ENCODE measurements at regions not wholly inside any gene's neighbourhood (a gene's known extent, or its start where the extent isn't known, plus 50 kb on each side); places are given as distances from the start of the nearest gene placed in this dataset.
"Not testable (repeated sequence)": the region's sequence is repeated elsewhere in the genome, so short reads cannot be mapped to it uniquely, and the experiment has no call there.

DNA sequence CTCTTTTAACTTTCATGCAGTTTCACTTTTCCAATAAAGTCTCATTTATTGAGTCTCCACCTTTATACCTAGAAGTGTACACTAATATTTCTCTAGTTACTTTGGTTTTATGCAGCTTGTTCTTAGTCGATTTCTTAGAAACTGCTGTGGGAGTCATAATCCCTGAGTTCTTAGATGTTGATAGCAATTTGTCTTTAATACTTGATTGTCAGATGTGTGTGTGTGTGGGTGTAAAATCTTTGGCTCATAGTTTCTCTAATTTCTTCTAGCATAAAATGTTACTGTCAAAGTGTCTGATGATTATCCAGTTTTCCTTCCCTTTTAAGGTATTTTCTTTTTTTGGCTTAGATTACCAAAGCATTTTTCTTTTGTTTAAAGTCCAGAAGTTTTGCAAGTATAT is 473.8 kb upstream of the PTCHD4 start:
- no peak for DNase-seq

DNA sequence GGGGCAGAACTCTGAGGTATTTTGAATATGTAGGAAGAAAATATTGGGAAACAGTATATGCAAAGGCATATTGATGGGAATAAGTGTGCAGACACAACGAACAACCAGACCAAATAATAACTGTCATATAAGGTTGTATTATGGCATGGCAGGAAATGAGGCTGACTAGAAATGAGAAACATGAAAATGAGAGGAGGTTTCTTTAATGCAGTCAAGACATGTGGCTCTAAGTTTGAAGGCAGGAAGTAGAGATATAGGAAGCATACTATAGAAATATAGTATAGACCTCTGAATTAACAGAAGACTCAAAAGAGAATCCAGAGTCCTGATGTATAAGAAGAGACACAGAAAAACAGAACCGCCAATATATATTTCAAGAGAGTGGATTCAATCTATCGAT is 459.7 kb upstream of the PTCHD4 start:
- DNase-seq = no peak

- DNase-seq = no peak
Measured at GRCh38 chr6:48568856-48569255, 457.9 kb upstream of the PTCHD4 start.

DNA sequence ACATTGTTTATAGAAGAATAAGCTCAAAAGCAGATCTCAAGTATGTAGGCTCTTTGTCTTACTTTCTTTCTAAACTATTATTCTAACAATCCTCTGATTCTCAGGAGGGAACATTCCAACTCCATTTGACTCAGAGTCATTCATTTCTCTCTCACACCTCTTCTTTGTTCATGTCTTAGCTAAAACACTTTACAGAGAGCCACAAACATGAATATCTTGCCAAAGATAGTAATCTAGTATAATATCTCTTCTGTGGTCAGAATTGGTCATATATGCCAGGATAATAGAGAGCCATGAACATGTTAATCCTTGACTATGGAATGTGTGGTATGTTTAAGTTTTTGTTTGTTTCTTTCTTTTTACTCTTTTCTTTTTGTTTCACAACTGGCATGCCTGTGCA is 456.0 kb upstream of the PTCHD4 start:
- DNase-seq = peak; percentile 27

DNA sequence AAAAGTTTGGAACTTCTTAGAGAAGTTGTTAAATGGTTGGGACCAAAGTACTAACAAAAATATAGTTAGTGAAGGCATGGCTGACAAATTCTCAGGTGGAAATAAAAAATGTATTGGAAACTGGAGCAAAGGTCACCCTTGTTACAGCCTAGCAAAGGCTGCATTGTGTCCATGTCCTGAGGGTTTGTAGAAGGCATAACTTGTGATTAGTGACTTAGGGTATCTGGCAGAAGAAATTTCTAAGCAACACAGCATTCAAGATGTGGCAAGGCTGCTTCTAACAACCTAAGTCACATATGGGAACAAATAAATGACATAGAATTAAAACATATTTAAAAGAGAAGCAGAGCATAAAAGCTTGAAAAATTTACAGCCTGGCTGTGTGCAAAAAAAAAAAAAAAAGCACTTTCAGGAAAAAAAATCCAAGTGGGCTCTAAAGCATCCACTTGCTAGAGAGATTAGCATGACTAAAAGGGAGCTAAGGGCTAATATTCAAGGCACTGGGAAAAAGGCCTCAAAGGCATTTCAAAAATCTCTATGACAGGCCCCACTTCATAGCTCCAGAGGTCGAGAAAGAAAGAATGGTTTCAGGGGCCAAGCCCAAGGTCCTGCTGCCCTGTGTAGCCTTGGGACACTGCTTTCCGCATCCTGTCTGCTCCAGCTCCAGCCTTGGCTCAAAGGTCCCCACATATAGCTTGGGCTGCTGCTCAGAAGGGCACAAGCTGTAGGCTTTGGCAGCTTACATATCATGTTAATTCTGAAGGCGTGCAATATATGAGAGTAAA is 453.2 kb upstream of the PTCHD4 start:
- no peak for DNase-seq

- no peak for DNase-seq
Measured at GRCh38 chr6:48563433-48563832, 452.4 kb upstream of the PTCHD4 start.

- DNase-seq = peak; percentile 31
Measured at GRCh38 chr6:48560408-48560807, 449.4 kb upstream of the PTCHD4 start.

GRCh38 chr6:48553467-48554189 is 442.6 kb upstream of the PTCHD4 start:
- no peak for DNase-seq

GRCh38 chr6:48552905-48553304 is 441.9 kb upstream of the PTCHD4 start:
- DNase-seq = no peak

- no peak for DNase-seq
Measured at GRCh38 chr6:48550603-48551002, 439.6 kb upstream of the PTCHD4 start.

GRCh38 chr6:48542191-48542590 is 431.2 kb upstream of the PTCHD4 start:
- DNase-seq = peak; percentile 3

GRCh38 chr6:48541649-48542048 is 430.7 kb upstream of the PTCHD4 start:
- no peak for DNase-seq

DNA sequence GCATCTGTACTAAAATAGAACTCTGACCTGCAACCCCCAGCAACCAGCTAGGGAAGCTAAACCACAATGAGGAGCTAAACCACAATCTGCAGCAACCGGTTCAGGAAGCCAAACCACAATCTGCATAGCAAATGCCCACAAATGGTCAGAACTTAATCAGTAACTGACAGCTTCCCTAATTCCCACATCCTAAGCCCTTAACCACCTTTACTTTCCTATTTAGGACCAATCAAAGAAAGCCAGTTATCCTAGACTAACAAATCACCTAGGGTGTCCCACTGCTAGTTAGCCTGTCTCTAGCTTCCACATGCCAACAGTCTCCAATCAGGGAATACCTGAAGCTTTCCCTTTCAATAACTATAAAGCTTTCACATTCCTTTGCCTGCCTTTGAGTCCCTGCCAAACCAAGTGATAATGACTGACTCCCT is 424.6 kb upstream of the PTCHD4 start:
- peak; percentile 65 for DNase-seq

DNA sequence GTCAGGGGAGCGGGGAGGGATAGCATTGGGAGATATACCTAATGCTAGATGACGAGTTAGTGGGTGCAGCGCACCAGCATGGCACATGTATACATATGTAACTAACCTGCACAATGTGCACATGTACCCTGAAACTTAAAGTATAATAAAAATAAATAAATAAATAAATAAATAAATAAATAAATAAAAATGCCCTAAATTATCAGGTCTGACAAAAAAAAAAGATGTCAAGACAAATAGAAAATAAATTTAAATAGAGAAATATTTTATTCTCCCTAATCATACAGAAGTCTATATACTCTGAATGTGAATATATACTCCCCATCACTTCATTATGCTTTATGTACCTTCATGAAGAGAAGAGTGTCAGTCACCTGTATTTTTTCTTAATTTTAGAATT is 420.0 kb upstream of the PTCHD4 start:
- DNase-seq = not testable (repeated sequence)

GRCh38 chr6:48525849-48526248 is 414.9 kb upstream of the PTCHD4 start:
- DNase-seq = no peak

DNA sequence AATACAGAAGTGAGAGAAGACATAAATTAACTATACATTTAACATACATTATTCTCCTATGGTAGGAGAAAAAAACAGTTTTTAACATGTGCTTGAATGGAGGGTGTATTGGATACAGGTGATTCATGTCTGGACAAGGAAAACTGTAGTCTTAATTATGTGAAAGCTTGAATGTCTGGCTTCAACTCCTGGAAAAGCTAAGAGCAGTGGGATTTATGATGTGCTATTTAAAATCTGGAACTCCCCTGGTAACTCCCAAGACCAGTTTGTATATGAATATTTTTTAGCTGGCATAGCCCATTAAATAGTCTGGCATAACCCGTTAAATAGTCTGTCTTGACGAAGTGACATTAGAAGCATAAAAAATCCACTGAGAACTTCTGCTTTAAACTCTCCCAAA is 410.0 kb upstream of the PTCHD4 start:
- DNase-seq = no peak

DNA sequence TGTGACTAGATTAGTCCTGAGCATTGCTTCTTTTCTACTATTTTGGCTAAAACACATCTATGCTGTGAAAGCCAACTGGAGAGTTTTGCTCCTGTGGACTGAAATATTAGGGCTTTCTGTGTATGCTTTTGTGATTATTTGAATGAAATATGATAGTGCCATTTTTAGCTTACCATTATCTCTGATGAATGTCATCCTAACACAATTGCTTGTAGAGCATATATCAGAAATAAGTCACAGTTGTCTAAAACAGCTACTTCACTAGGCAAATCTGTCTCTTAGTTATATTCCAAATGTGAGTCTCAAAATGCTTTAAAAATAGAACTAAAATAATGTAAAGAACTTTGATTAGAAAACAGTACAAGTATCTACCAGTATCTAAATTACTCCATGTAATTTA is 401.4 kb upstream of the PTCHD4 start:
- no peak for DNase-seq

- no peak for DNase-seq
Measured at GRCh38 chr6:48511378-48511777, 400.4 kb upstream of the PTCHD4 start.

DNA sequence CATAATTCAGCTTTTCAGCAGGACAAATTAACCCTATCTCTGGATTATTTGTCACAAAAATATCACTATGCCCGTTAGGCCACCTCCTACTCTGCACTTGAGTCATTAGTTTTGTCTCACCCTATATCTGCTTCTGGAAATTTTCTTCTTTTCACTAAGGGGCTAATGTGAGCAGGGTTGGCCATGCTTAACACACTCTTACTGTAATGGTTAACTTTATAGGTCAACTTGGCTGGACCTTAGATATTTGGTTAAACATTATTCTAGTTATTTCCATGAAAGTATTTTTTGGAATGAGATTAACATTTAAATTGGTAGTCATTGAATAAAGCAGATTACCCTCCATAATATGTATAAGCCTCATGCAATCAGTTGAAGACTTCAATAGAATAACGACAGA is 394.6 kb upstream of the PTCHD4 start:
- no peak for DNase-seq

- DNase-seq = not testable (repeated sequence)
Measured at GRCh38 chr6:48493432-48493831, 382.4 kb upstream of the PTCHD4 start.

- DNase-seq = no peak
Measured at GRCh38 chr6:48490658-48491057, 379.7 kb upstream of the PTCHD4 start.

DNA sequence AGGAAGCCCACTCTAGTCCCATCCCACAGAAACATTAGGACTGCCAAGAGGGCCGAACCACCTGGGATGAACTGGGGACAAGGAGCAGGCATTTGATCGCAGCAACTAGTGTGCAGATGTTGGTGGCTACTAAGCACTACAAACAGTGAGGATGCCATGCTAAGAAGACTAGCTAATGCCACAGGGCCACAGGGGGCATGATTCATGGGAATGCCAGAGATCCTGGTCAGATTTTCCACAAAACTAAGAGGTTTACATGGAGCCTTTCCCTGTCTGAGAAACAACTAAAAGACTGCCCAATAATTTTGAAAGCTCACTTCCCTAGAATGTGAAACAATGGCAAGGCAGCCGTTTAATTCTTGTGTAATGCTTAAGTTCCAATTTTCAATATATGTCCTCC is 375.9 kb upstream of the PTCHD4 start:
- no peak for DNase-seq

- no peak for DNase-seq
Measured at GRCh38 chr6:48486373-48486772, 375.4 kb upstream of the PTCHD4 start.

GRCh38 chr6:48476257-48476656 is 365.3 kb upstream of the PTCHD4 start:
- DNase-seq = peak; percentile 14

DNA sequence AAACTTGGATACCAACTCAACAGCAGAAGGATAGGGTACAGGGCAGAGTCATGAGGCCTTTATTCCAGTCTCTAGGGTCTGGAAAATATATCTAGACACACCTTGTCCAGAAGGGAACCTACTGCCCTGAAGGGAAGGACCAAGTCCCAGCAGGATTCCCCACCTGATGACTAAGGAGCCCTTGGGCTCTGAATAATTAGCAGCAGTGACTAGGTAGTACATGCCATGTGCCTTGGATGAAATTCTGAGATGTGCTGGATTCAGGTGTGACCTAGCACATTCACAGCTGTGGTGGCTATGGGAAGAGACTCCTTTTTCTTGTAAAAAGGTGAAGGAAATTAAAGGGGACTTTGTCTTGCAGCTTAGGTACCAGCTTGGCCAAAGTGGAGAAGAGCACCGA is 364.3 kb upstream of the PTCHD4 start:
- no peak for DNase-seq
